ENCODE measurements at regions not wholly inside any gene's neighbourhood (a gene's known extent, or its start where the extent isn't known, plus 50 kb on each side); places are given as distances from the start of the nearest gene placed in this dataset.

GRCh38 chr1:56250809-56251208 is 328.6 kb downstream of the PLPP3 start:
- peaks cover 7% of the 10 kb centered on the region for H3K4me1 Mint-ChIP-seq
- CTCF ChIA-PET: no interaction called here

GRCh38 chr1:56249234-56249633 is 330.1 kb downstream of the PLPP3 start:
- ATAC-seq: no peak
- H3K36me3 Mint-ChIP-seq: no peaks in the 10 kb centered on the region; the same call in 1 of the 2 replicates
- POLR2A ChIA-PET: no interaction called here
- peaks cover 7% of the 10 kb centered on the region for H3K4me1 Mint-ChIP-seq
- no peaks in the 10 kb centered on the region for H3K27me3 Mint-ChIP-seq (ENCODE audit: low read depth)
- H3K9me3 Mint-ChIP-seq: peaks cover 7% of the 10 kb centered on the region; the same call in 1 of the 2 replicates
- no peak overlapping the region; the same call in 1 of the 2 replicates for H3K27ac Mint-ChIP-seq
- no peak overlapping the region for H3K4me3 Mint-ChIP-seq
- CTCF ChIA-PET: no interaction called here
- DNase-seq (ENCODE audit: low spot score): no peak
- TF ChIP-seq ATF3 (CRISPR knock-in tag; conservative IDR thresholded peaks at IDR 0.05): no peak
- no peak for TF ChIP-seq NFATC4 (CRISPR knock-in tag; IDR thresholded peaks at IDR 0.05)
- no peak for TF ChIP-seq E2F4 (CRISPR knock-in tag; IDR thresholded peaks at IDR 0.05; ENCODE audit: borderline replicate concordance, low read depth)
- no peak for TF ChIP-seq FOXP4 (CRISPR knock-in tag; IDR thresholded peaks at IDR 0.05)
- TF ChIP-seq ZNF232 (CRISPR knock-in tag; IDR thresholded peaks at IDR 0.05): no peak
- TF ChIP-seq SMAD4 (CRISPR knock-in tag; IDR thresholded peaks at IDR 0.05): no peak
- TF ChIP-seq ZNF219 (CRISPR knock-in tag; IDR thresholded peaks at IDR 0.05; ENCODE audit: borderline replicate concordance): no peak
- no peak for TF ChIP-seq CBFB (CRISPR knock-in tag; IDR thresholded peaks at IDR 0.05; ENCODE audit: low read depth)
- TF ChIP-seq MLX (CRISPR knock-in tag; IDR thresholded peaks at IDR 0.05): no peak
- TF ChIP-seq ZNF532 (CRISPR knock-in tag; IDR thresholded peaks at IDR 0.05; ENCODE audit: borderline replicate concordance): no peak

More at GRCh38 chr1:56250809-56251208, 328.6 kb downstream of the PLPP3 start:
- Mint-ChIP-seq H3K4me3 (no peak overlapping the region), H3K36me3 (no peaks in the 10 kb centered on the region), H3K9me3 (0 out of 2 replicates have a peak, but pooled peaks cover under 1% of the 10 kb centered on the region), H3K27me3 (ENCODE audit: low read depth) (no peaks in the 10 kb centered on the region), H3K27ac (no peak overlapping the region)
- no peak for ATAC-seq
- TF ChIP-seq CTCF (IDR thresholded peaks at IDR 0.05): no peak
- TF ChIP-seq AFF4 (CRISPR knock-in tag; IDR thresholded peaks at IDR 0.05; ENCODE audit: borderline replicate concordance): no peak
- no peak for TF ChIP-seq ZNF423 (CRISPR knock-in tag; IDR thresholded peaks at IDR 0.05)
- TF ChIP-seq CREB1 (CRISPR knock-in tag; IDR thresholded peaks at IDR 0.05): no peak
- DNase-seq (ENCODE audit: low spot score): no peak
- POLR2A ChIA-PET: no interaction called here
